H1 (cell line): ENCODE measurements at regions not wholly inside any gene's neighbourhood (a gene's known extent, or its start where the extent isn't known, plus 50 kb on each side); places are given as distances from the start of the nearest gene placed in this dataset.

ENCODE experiments used
- CTCF ChIA-PET: fragments of 300-600 bp; sonication (Branson Sonifier 250); formaldehyde crosslinking; loops from one replicate; lab custom pipeline; 2021; ENCODE audit not compliant: partially characterized antibody; lab: Charles Lee
- POLR2A ChIA-PET: fragments of 300-600 bp; sonication (Branson Sonifier 250); formaldehyde crosslinking; loops from one replicate; lab custom pipeline; 2021; ENCODE audit warnings: inconsistent platforms; ENCODE audit not compliant: partially characterized antibody; lab: Charles Lee
- DNase-seq, 2 experiments: peaks; one replicate each; pipeline versions ENCODE4 v3.0.0 to v3.0.0-alpha.2; 2010 to 2022; ENCODE audit warnings: low spot score in 2 of 2, low read depth in 1 of 2, mixed read lengths in 1 of 2
- FAIRE-seq: peaks from 2 replicates; lab custom pipeline; 2011; peaks lifted over from hg19 to GRCh38; lab: Jason Lieb, UNC
- H2AFZ ChIP-seq: 2 replicates; pipeline ENCODE4 v1.8.1; 2012; ENCODE audit warnings: low read length, inconsistent platforms
- H2AK5ac ChIP-seq: 2 replicates; pipeline ENCODE4 v1.6.1; 2013; ENCODE audit warnings: low read depth, low read length
- H2BK120ac ChIP-seq: replicated peaks from 2 replicates; pipeline ENCODE3; 2013; ENCODE audit warnings: low read depth, low read length, inconsistent platforms
- H2BK12ac ChIP-seq: 2 replicates; pipeline ENCODE4 v1.6.1; 2013; ENCODE audit warnings: low read depth, low read length
- H2BK15ac ChIP-seq: 2 replicates; pipeline ENCODE4 v1.6.1; 2013; ENCODE audit warnings: low read length
- H2BK20ac ChIP-seq: 2 replicates; pipeline ENCODE4 v1.6.1; 2013; ENCODE audit warnings: low read length
- H2BK5ac ChIP-seq: 2 replicates; pipeline ENCODE4 v1.6.1; 2013; ENCODE audit warnings: low read depth, low read length
- H3K14ac ChIP-seq: 2 replicates; pipeline ENCODE4 v1.6.1; 2013; ENCODE audit warnings: inconsistent platforms; ENCODE audit not compliant: insufficient read length
- H3K18ac ChIP-seq: 2 replicates; pipeline ENCODE4 v1.6.1; 2013; ENCODE audit warnings: low read length; ENCODE audit errors: extremely low read depth
- H3K23ac ChIP-seq: 2 replicates; pipeline ENCODE4 v1.6.1; 2013; ENCODE audit warnings: inconsistent platforms; ENCODE audit not compliant: insufficient read length
- H3K23me2 ChIP-seq: 2 replicates; pipeline ENCODE4 v1.6.1; 2013; ENCODE audit warnings: low read depth, low read length
- H3K27ac ChIP-seq: 2 replicates; pipeline ENCODE4 v1.6.1; 2011; ENCODE audit warnings: low read depth, low read length, inconsistent platforms
- H3K27me3 ChIP-seq, 4 experiments: replicated peaks in 1 of 4; 1 replicate in 1 of 4; 2 replicates in 3 of 4; pipeline versions ENCODE4 v1.6.1 to v1.8.1; 2011 to 2013; ENCODE audit warnings: low read length in 3 of 4, mild to moderate bottlenecking in 3 of 4, inconsistent platforms in 2 of 4, mixed read lengths in 2 of 4, moderate library complexity in 1 of 4; ENCODE audit not compliant: control insufficient read depth in 3 of 4, insufficient read depth in 3 of 4; ENCODE audit errors: extremely low read depth in 1 of 4
- H3K36me3 ChIP-seq, 4 experiments: 2 replicates each; pipeline versions ENCODE4 v1.6.1 to v1.8.1; 2011 to 2013; ENCODE audit warnings: mild to moderate bottlenecking in 4 of 4, low read length in 3 of 4, moderate library complexity in 2 of 4, control low read depth in 1 of 4, inconsistent platforms in 1 of 4; ENCODE audit not compliant: insufficient read depth in 4 of 4, control insufficient read depth in 2 of 4
- H3K4ac ChIP-seq: replicated peaks from 2 replicates; pipeline ENCODE3; 2013; ENCODE audit warnings: low read length, low read depth, mixed read lengths, inconsistent platforms; ENCODE audit not compliant: insufficient read length
- H3K4me1 ChIP-seq, 4 experiments: replicated peaks in 1 of 4; 1 replicate in 1 of 4; 2 replicates in 3 of 4; pipeline versions ENCODE4 v1.6.1 to v1.8.1; 2011 to 2013; ENCODE audit warnings: low read length in 3 of 4, inconsistent platforms in 2 of 4, mixed read lengths in 1 of 4; ENCODE audit not compliant: insufficient read depth in 4 of 4, control insufficient read depth in 3 of 4
- H3K4me2 ChIP-seq, 2 experiments: 2 replicates each; pipeline versions ENCODE4 v1.6.1 to v1.8.1; 2011 to 2013; ENCODE audit warnings: low read depth in 2 of 2, low read length in 2 of 2, control low read depth in 1 of 2, inconsistent platforms in 1 of 2, mild to moderate bottlenecking in 1 of 2; ENCODE audit not compliant: insufficient read depth in 1 of 2
- H3K4me3 ChIP-seq, 4 experiments: fragments of 200-600, 300-600 bp in 1 of 4; sonication (generic), shearing (Covaris generic), sonication (Bioruptor Twin) in 1 of 4; 2 replicates each; pipeline versions ENCODE4 v1.5.1 to v1.8.1; 2011 to 2016; ENCODE audit warnings: low read length in 4 of 4, low read depth in 3 of 4, control low read depth in 2 of 4, inconsistent platforms in 2 of 4, mild to moderate bottlenecking in 2 of 4, mixed read lengths in 1 of 4, moderate library complexity in 1 of 4; ENCODE audit not compliant: insufficient read depth in 2 of 4; ENCODE audit errors: extremely low read depth in 1 of 4
- H3K56ac ChIP-seq: replicated peaks from 2 replicates; pipeline ENCODE3; 2013; ENCODE audit warnings: low read depth, mild to moderate bottlenecking, mixed read lengths, low read length, inconsistent platforms; ENCODE audit not compliant: insufficient read length
- H3K79me1 ChIP-seq: 2 replicates; pipeline ENCODE4 v1.6.1; 2013; ENCODE audit warnings: low read depth, low read length, control low read depth
- H3K79me2 ChIP-seq, 2 experiments: 2 replicates each; pipeline versions ENCODE4 v1.6.1 to v1.8.1; 2012 to 2013; ENCODE audit warnings: low read length in 2 of 2, mild to moderate bottlenecking in 2 of 2, inconsistent platforms in 1 of 2; ENCODE audit not compliant: insufficient read depth in 2 of 2, control insufficient read depth in 1 of 2
- H3K9ac ChIP-seq, 4 experiments: replicated peaks in 1 of 4; 1 replicate in 1 of 4; 2 replicates in 3 of 4; pipeline versions ENCODE4 v1.6.1 to v1.8.1; 2011 to 2013; ENCODE audit warnings: low read depth in 3 of 4, low read length in 3 of 4, control low read depth in 2 of 4, mild to moderate bottlenecking in 2 of 4, moderate library complexity in 2 of 4, inconsistent platforms in 1 of 4; ENCODE audit errors: extremely low read depth in 1 of 4
- H3K9me3 ChIP-seq, 2 experiments: 2 replicates each; pipeline versions ENCODE4 v1.6.1 to v1.8.1; 2012 to 2013; ENCODE audit warnings: mild to moderate bottlenecking in 2 of 2, moderate library complexity in 2 of 2, control low read depth in 1 of 2, inconsistent platforms in 1 of 2, low read depth in 1 of 2, low read length in 1 of 2, mixed read lengths in 1 of 2; ENCODE audit not compliant: insufficient read depth in 2 of 2
- H4K20me1 ChIP-seq, 2 experiments: replicated peaks in 1 of 2; 2 replicates each; pipeline versions ENCODE3 to v1.8.1; 2011 to 2013; ENCODE audit warnings: inconsistent platforms in 2 of 2, low read length in 2 of 2, mild to moderate bottlenecking in 1 of 2; ENCODE audit not compliant: insufficient read depth in 2 of 2, control insufficient read depth in 1 of 2
- H4K5ac ChIP-seq: 2 replicates; pipeline ENCODE4 v1.6.1; 2013; ENCODE audit warnings: low read length, low read depth, mixed read lengths, inconsistent platforms; ENCODE audit not compliant: insufficient read length
- H4K8ac ChIP-seq: 2 replicates; pipeline ENCODE4 v1.8.0; 2013; ENCODE audit warnings: mild to moderate bottlenecking, moderate library complexity, low read length, inconsistent platforms; ENCODE audit not compliant: insufficient read depth; ENCODE audit errors: extremely low read depth
- H4K91ac ChIP-seq: replicated peaks from 2 replicates; pipeline ENCODE3; 2013; ENCODE audit warnings: low read length, mixed read lengths, inconsistent platforms; ENCODE audit not compliant: insufficient read length
- CHD2 ChIP-seq: IDR thresholded peaks from 2 replicates; pipeline ENCODE4 v1.6.1; 2012; ENCODE audit warnings: low read length, improper control_type of control experiment
- CTBP2 ChIP-seq: IDR thresholded peaks from 2 replicates; pipeline ENCODE4 v1.7.0; 2011; ENCODE audit warnings: borderline replicate concordance, mild to moderate bottlenecking, moderate library complexity, mixed read lengths, low read length; ENCODE audit not compliant: insufficient read depth, insufficient read length
- EGR1 ChIP-seq: IDR thresholded peaks from 2 replicates; pipeline ENCODE4 v1.6.1; 2011; ENCODE audit warnings: low read depth, low read length, borderline replicate concordance
- RXRA ChIP-seq: IDR thresholded peaks from 2 replicates; pipeline ENCODE4 v1.6.1; 2011; ENCODE audit warnings: low read depth, mild to moderate bottlenecking, low read length, moderate library complexity; ENCODE audit not compliant: insufficient read depth
- SP2 ChIP-seq: IDR thresholded peaks from 2 replicates; pipeline ENCODE4 v1.6.1; 2012; ENCODE audit warnings: mild to moderate bottlenecking, low read length, inconsistent platforms
- TBP ChIP-seq: IDR thresholded peaks from 2 replicates; pipeline ENCODE4 v1.6.1; 2011; ENCODE audit warnings: low read depth, low read length, improper control_type of control experiment
- WGBS, 2 experiments: shearing (Covaris generic) in 1 of 2; methylation state at CpG; one replicate each; pipeline versions ENCODE4 v1.1.6 to v1.1.7; 2013 to 2015; ENCODE audit warnings: low lambda C conversion rate in 2 of 2, mixed read lengths in 2 of 2, inconsistent platforms in 1 of 2, low coverage in 1 of 2, missing lambda C conversion rate in 1 of 2; ENCODE audit not compliant: insufficient replicate concordance in 2 of 2, insufficient coverage in 1 of 2, insufficient read length in 1 of 2; ENCODE audit errors: extremely low coverage in 1 of 2, missing lambda C conversion rate in 1 of 2; 5-methylcytosine and 5-hydroxymethylcytosine counted together
- TF ChIP-seq, protein P1 (sequence below), 3 experiments: IDR thresholded peaks; 1 replicate in 2 of 3; 2 replicates in 1 of 3; pipeline versions ENCODE4 v1.5.1 to v1.6.1; 2011; ENCODE audit warnings: low read length in 3 of 3, mild to moderate bottlenecking in 3 of 3, inconsistent platforms in 2 of 3, low read depth in 1 of 3, moderate library complexity in 1 of 3; ENCODE audit not compliant: insufficient read depth in 1 of 3; ENCODE audit errors: control extremely low read depth in 1 of 3

DNA sequence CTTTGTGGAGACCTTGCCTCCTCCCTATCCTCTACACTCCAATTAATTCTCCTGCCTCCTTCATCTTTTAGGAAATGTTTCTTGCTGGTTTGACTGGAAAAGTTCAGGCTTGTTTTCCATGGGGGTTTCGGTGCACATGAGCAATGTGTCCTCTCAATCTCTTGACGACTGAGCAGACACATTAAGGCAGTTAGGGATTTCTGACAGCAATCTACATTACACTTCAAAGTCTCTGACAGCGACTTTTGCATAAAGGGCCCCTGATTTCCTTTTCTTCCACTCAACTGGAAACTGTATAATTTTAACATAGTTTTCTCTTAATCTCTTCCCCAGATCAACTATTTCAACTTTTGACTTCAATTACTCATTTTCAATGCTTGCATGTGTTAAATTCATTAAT lies 394.0 kb downstream of the MEIS1 start:
- H3K79me1 ChIP-seq: no peaks in the 10 kb centered on the region
- no peak overlapping the region for H2BK20ac ChIP-seq
- no peak overlapping the region for H3K4ac ChIP-seq
- H3K9ac ChIP-seq: no peak overlapping the region
- H3K4me3 ChIP-seq: no peak overlapping the region
- no peak overlapping the region for H2BK5ac ChIP-seq
- no peaks in the 10 kb centered on the region for H3K27me3 ChIP-seq
- no peaks in the 10 kb centered on the region for H3K4me1 ChIP-seq
- no peak overlapping the region for H3K27ac ChIP-seq
- H3K14ac ChIP-seq: no peak overlapping the region
- no peaks in the 10 kb centered on the region for H3K9me3 ChIP-seq
- no peak overlapping the region for H4K91ac ChIP-seq
- no peak overlapping the region for H3K56ac ChIP-seq
- no peak overlapping the region for H3K4me2 ChIP-seq
- H3K23me2 ChIP-seq: no peaks in the 10 kb centered on the region
- H2BK120ac ChIP-seq: no peak overlapping the region
- no peaks in the 10 kb centered on the region for H3K36me3 ChIP-seq
- no peaks in the 10 kb centered on the region for H4K20me1 ChIP-seq
- no peak overlapping the region for H3K18ac ChIP-seq
- TF ChIP-seq RXRA: no peak
- no peak for TF ChIP-seq SP2
- no peak for TF ChIP-seq EGR1
- TF ChIP-seq TBP: no peak
- TF ChIP-seq CTBP2: no peak
- TF ChIP-seq CHD2: no peak
- TF ChIP-seq, protein P1, sequence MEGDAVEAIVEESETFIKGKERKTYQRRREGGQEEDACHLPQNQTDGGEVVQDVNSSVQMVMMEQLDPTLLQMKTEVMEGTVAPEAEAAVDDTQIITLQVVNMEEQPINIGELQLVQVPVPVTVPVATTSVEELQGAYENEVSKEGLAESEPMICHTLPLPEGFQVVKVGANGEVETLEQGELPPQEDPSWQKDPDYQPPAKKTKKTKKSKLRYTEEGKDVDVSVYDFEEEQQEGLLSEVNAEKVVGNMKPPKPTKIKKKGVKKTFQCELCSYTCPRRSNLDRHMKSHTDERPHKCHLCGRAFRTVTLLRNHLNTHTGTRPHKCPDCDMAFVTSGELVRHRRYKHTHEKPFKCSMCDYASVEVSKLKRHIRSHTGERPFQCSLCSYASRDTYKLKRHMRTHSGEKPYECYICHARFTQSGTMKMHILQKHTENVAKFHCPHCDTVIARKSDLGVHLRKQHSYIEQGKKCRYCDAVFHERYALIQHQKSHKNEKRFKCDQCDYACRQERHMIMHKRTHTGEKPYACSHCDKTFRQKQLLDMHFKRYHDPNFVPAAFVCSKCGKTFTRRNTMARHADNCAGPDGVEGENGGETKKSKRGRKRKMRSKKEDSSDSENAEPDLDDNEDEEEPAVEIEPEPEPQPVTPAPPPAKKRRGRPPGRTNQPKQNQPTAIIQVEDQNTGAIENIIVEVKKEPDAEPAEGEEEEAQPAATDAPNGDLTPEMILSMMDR (IDR thresholded peaks at IDR 0.05; ENCODE audit: control extremely low read depth in 1 of 3, insufficient read depth in 1 of 3, low read depth in 1 of 3, low read length in 3 of 3): no peak
- TF ChIP-seq, all 59 proteins: peak for 0
- H3K79me2 ChIP-seq: no peaks in the 10 kb centered on the region
- no peak for DNase-seq
- POLR2A ChIA-PET: no interaction called here
- no peak overlapping the region for H4K8ac ChIP-seq
- no peak overlapping the region for H2BK15ac ChIP-seq
- no peak overlapping the region for H2AK5ac ChIP-seq
- 93% methylated on average over 3 of the region's 3 CpGs; no CpG with 5 or more reads in 1 of the 2 experiments for WGBS, 2 experiments
- no peak overlapping the region for H2BK12ac ChIP-seq
- CTCF ChIA-PET: no interaction called here
- no peak overlapping the region for H3K23ac ChIP-seq
- H4K5ac ChIP-seq: no peak overlapping the region
- H2AFZ ChIP-seq: no peak overlapping the region
- no peak for FAIRE-seq
